ENCODE measurements at regions not wholly inside any gene's neighbourhood (a gene's known extent, or its start where the extent isn't known, plus 50 kb on each side); places are given as distances from the start of the nearest gene placed in this dataset.

GRCh38 chr18:78304192-78305164 lies 675.1 kb upstream of the SALL3 start:
- Histone ChIP-seq H3K4me3 (no peak overlapping the region), H3K27me3 (peaks cover 0 to 2% of the 10 kb centered on the region in 2 donors), H3K9me3 (no peaks in the 10 kb centered on the region), H3K27ac (no peak overlapping the region), H3K4me1 (no peaks in the 10 kb centered on the region), H3K36me3 (no peaks in the 10 kb centered on the region)
- TF ChIP-seq CTCF (IDR thresholded peaks at IDR 0.05), result no peak
- intact Hi-C loops (cut with DNase I; ENCODE audit: low total_unique reads), result no loop called here
- DNase-seq, result no peak

GRCh38 chr18:78305789-78306188 lies 673.8 kb upstream of the SALL3 start:
- Histone ChIP-seq H3K9me3 (no peaks in the 10 kb centered on the region), H3K4me1 (no peaks in the 10 kb centered on the region), H3K27me3 (peaks cover 0 to 2% of the 10 kb centered on the region in 2 donors), H3K27ac (no peak overlapping the region), H3K36me3 (no peaks in the 10 kb centered on the region), H3K4me3 (no peak overlapping the region)
- intact Hi-C loops (cut with DNase I; ENCODE audit: low total_unique reads), result no loop called here
- no peak for DNase-seq
- TF ChIP-seq CTCF (IDR thresholded peaks at IDR 0.05), result no peak

GRCh38 chr18:78309307-78309706 lies 670.3 kb upstream of the SALL3 start:
- intact Hi-C loops (cut with DNase I; ENCODE audit: low total_unique reads), result no loop called here

GRCh38 chr18:78309924-78310323 lies 669.7 kb upstream of the SALL3 start:
- Histone ChIP-seq H3K36me3 (no peaks in the 10 kb centered on the region), H3K4me3 (no peak overlapping the region), H3K27ac (no peak overlapping the region), H3K4me1 (no peaks in the 10 kb centered on the region), H3K27me3 (no peaks in the 10 kb centered on the region), H3K9me3 (no peaks in the 10 kb centered on the region)
- DNase-seq, result no peak
- TF ChIP-seq CTCF (IDR thresholded peaks at IDR 0.05), result no peak
- intact Hi-C loops (cut with DNase I; ENCODE audit: low total_unique reads), result no loop called here

More at GRCh38 chr18:78309307-78309706, 670.3 kb upstream of the SALL3 start:
- peaks cover 0 to 2% of the 10 kb centered on the region in 2 donors for H3K27me3 ChIP-seq
- no peaks in the 10 kb centered on the region for H3K4me1 ChIP-seq
- H3K9me3 ChIP-seq, result no peaks in the 10 kb centered on the region
- no peak overlapping the region for H3K27ac ChIP-seq
- no peak overlapping the region for H3K4me3 ChIP-seq
- TF ChIP-seq CTCF (IDR thresholded peaks at IDR 0.05), result no peak
- no peak for DNase-seq
- no peaks in the 10 kb centered on the region for H3K36me3 ChIP-seq

- intact Hi-C loops (cut with DNase I; ENCODE audit: low total_unique reads), result no loop called here
- Histone ChIP-seq H3K36me3 (no peaks in the 10 kb centered on the region), H3K27ac (no peak overlapping the region), H3K9me3 (no peaks in the 10 kb centered on the region), H3K4me1 (no peaks in the 10 kb centered on the region), H3K4me3 (no peak overlapping the region), H3K27me3 (no peaks in the 10 kb centered on the region)
- no peak for DNase-seq
- TF ChIP-seq CTCF (IDR thresholded peaks at IDR 0.05), result no peak
These were observed 660.4 kb upstream of the SALL3 start for GRCh38 chr18:78319264-78319663.
